ENCODE measurements at regions not wholly inside any gene's neighbourhood (a gene's known extent, or its start where the extent isn't known, plus 50 kb on each side); places are given as distances from the start of the nearest gene placed in this dataset.

DNA sequence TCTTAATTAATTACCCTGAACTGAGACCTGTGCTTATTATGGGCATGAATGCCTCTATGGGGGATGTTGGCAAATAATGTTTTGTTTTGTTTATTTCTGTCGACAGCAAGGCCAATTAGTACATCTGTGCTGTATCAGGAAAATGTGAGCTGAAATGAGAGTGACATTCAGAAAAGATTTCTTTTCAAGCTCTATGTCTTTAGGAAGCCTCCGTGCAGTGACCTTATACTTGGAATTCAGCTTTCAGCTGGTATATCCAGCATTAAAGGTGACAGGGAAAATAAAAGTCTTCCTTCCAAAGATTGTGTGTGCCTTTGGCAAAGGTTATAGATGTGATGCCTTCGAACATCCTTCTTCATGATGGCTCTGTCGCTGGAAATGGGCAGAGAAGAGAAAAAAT lies 1061.1 kb downstream of the SORCS3 start:
- DNase-seq (ENCODE audit: low spot score) = no peak
- TF ChIP-seq, protein P1, sequence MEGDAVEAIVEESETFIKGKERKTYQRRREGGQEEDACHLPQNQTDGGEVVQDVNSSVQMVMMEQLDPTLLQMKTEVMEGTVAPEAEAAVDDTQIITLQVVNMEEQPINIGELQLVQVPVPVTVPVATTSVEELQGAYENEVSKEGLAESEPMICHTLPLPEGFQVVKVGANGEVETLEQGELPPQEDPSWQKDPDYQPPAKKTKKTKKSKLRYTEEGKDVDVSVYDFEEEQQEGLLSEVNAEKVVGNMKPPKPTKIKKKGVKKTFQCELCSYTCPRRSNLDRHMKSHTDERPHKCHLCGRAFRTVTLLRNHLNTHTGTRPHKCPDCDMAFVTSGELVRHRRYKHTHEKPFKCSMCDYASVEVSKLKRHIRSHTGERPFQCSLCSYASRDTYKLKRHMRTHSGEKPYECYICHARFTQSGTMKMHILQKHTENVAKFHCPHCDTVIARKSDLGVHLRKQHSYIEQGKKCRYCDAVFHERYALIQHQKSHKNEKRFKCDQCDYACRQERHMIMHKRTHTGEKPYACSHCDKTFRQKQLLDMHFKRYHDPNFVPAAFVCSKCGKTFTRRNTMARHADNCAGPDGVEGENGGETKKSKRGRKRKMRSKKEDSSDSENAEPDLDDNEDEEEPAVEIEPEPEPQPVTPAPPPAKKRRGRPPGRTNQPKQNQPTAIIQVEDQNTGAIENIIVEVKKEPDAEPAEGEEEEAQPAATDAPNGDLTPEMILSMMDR (IDR thresholded peaks at IDR 0.05; ENCODE audit: extremely low read depth, insufficient read depth, missing control alignments) = no peak
- in situ Hi-C loops (cut with MboI; ENCODE audit: low pct_unique_long_range_greater_than_20kb, low sequenced_read_pairs, unreplicated experiment) = no loop called here

DNA sequence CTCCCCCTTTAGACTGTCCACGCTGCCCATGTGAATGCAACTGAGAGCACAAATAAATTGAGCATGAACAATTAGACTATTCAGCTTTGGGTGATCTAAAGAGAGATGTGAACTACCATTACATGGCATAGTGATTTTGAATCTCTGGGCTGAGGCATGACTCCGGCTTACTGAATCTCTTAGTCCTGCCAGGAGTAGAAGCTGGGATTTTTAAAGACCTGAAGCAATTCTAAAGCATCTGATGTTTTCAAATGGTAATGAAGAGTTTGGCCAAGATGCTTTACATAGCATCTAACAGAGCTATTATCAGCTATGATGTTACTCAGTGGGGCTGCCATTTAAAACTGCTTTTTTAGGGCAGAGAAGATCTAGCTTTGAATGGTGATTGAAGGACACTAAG lies 1059.1 kb downstream of the SORCS3 start:
- TF ChIP-seq, protein P1 (IDR thresholded peaks at IDR 0.05; ENCODE audit: extremely low read depth, insufficient read depth, missing control alignments) = no peak
- in situ Hi-C loops (cut with MboI; ENCODE audit: low pct_unique_long_range_greater_than_20kb, low sequenced_read_pairs, unreplicated experiment) = no loop called here
- no peak for DNase-seq (ENCODE audit: low spot score)

DNA sequence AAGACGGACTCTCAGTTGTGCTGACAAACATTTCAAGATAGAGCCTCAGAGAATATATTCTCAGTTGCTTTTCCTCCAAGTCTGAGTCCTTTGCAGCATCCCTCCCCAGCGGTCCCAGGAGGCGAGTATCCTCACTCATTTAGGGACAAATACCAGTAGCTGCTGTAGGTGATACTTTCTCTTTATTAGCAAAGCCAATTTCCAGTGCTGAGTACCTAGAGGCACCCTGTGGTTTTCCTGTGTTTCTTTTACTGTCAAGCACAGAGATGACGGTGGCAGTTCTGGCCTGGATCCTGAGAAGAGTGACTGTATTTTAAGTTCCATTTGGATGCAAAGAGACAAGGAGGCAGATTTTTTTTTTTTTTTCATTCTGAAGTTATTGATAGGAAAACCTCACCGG lies 1058.4 kb downstream of the SORCS3 start:
- TF ChIP-seq, protein P1 (IDR thresholded peaks at IDR 0.05; ENCODE audit: extremely low read depth, insufficient read depth, missing control alignments) = no peak
- in situ Hi-C loops (cut with MboI; ENCODE audit: low pct_unique_long_range_greater_than_20kb, low sequenced_read_pairs, unreplicated experiment) = no loop called here
- no peak for DNase-seq (ENCODE audit: low spot score)

DNA sequence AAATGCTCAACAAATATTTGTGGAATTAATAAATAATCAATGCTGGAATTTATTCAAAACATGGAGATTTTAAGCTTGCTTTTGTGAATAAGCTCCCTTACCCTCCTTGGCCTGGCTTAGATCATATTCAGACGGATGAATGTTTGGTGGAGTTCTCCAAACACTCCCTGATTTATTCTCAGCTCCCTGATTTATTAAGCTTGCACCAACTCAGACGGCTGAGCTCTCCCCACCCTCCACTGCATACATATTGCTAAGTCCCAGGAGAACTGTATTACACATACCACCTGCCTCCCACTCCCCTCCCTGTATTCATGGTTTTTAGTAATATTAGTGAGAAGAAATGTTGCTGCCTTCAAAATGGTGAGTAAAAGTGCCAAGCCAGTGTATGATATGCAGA lies 1057.5 kb downstream of the SORCS3 start:
- no peak for DNase-seq (ENCODE audit: low spot score)
- in situ Hi-C loops (cut with MboI; ENCODE audit: low pct_unique_long_range_greater_than_20kb, low sequenced_read_pairs, unreplicated experiment) = no loop called here
- TF ChIP-seq, protein P1 (IDR thresholded peaks at IDR 0.05; ENCODE audit: extremely low read depth, insufficient read depth, missing control alignments) = no peak

DNA sequence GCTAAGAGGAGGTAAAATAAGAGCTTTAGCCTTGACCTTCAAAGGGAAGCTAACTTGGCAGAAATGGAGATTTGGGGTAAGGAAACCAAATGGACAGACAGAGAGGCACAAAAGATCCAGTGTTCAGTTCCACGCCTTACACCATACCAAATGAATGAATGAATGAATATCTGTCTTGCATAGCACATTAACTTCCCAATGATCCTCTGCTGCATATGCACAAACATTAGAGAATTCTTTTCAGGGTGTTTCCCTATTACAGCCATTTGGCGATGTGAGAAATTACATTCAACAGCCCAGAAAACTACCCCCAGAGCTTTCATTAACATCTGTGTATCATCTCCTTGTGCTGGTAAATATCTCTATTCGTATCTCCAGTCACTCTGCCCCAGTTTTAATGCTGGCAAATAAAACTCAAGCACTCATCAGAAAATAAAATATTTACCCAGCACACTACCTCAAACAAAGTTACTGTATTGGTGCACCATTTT lies 1056.2 kb downstream of the SORCS3 start:
- DNase-seq (ENCODE audit: low spot score) = no peak
- TF ChIP-seq, protein P1 (IDR thresholded peaks at IDR 0.05; ENCODE audit: extremely low read depth, insufficient read depth, missing control alignments) = no peak
- in situ Hi-C loops (cut with MboI; ENCODE audit: low pct_unique_long_range_greater_than_20kb, low sequenced_read_pairs, unreplicated experiment) = no loop called here

DNA sequence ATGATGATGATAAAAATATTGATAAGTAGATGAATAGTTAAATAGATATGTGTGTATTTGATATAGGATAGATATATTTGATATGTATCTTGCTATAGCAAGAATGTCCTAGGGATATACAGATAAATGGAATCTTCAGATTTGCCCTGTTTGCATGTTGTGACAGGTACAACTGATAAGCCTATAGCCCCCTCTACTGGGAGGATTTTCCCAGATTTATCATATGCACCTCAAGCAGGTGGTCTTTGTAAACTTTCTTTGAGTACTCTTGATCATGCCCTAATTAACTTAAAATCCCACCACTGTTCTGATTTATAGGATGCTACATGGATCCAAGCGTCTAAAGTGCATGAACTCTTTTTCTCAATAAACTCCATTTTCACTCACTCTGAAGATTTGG lies 1050.7 kb downstream of the SORCS3 start:
- in situ Hi-C loops (cut with MboI; ENCODE audit: low pct_unique_long_range_greater_than_20kb, low sequenced_read_pairs, unreplicated experiment) = no loop called here
- DNase-seq (ENCODE audit: low spot score) = no peak
- TF ChIP-seq, protein P1 (IDR thresholded peaks at IDR 0.05; ENCODE audit: extremely low read depth, insufficient read depth, missing control alignments) = peak; percentile 28

DNA sequence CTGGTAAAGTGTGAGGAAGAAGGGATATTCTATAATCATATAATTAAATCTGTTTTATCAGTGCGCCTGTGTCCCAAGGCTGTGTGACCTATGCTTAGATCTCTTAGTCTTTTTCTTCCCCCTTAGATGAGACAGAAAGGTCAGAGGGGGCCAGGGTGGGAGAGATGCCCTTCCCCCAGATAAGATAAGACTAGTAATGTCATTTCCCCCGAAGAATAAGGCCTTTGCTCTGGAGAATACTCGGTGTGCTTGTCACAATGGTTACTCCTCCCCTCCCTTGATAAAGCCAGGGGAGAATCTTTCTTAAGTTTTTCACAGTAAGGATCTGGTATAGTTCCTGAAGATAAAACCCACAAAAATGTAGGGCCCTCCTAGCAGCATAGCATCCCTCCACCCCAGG lies 1041.8 kb downstream of the SORCS3 start:
- TF ChIP-seq, protein P1 (IDR thresholded peaks at IDR 0.05; ENCODE audit: extremely low read depth, insufficient read depth, missing control alignments) = no peak
- no peak for DNase-seq (ENCODE audit: low spot score)
- in situ Hi-C loops (cut with MboI; ENCODE audit: low pct_unique_long_range_greater_than_20kb, low sequenced_read_pairs, unreplicated experiment) = no loop called here

All from GM13977 (cell line).